HEK293T (cell line): ENCODE measurements at regions not wholly inside any gene's neighbourhood (a gene's known extent, or its start where the extent isn't known, plus 50 kb on each side); places are given as distances from the start of the nearest gene placed in this dataset.
"Not testable (repeated sequence)": the region's sequence is repeated elsewhere in the genome, so short reads cannot be mapped to it uniquely, and the experiment has no call there.

Experiments used
- CTCF ChIA-PET: fragments of 350-600 bp; formaldehyde crosslinking; extraction: SDS; loops from one replicate; lab custom pipeline; 2021; ENCODE audit warnings: antibody characterized with exemption, inconsistent platforms; lab: Yijun Ruan, JAX
- POLR2A ChIA-PET: fragments of 350-600 bp; formaldehyde crosslinking; extraction: SDS; loops from one replicate; lab custom pipeline; 2020; ENCODE audit warnings: antibody characterized with exemption, inconsistent platforms; lab: Yijun Ruan, JAX
- DNase-seq: peaks from one replicate; pipeline ENCODE4 v3.0.0; 2012; ENCODE audit warnings: mixed read lengths; ENCODE audit errors: extremely low spot score
- ARNT ChIP-seq: fragments of 450-650 bp; IDR thresholded peaks from 2 replicates; pipeline ENCODE4 v1.6.1; 2017; ENCODE audit warnings: mild to moderate bottlenecking
- BHLHE40 ChIP-seq: fragments of 450-650 bp; IDR thresholded peaks from 2 replicates; pipeline ENCODE4 v1.6.1; 2016; ENCODE audit warnings: mild to moderate bottlenecking, moderate library complexity, borderline replicate concordance
- CTBP1 ChIP-seq: fragments of 450-650 bp; IDR thresholded peaks from 2 replicates; pipeline ENCODE4 v1.6.1; 2016; ENCODE audit warnings: borderline replicate concordance
- ELF4 ChIP-seq: fragments of 450-650 bp; IDR thresholded peaks from 2 replicates; pipeline ENCODE4 v1.6.1; 2017; ENCODE audit warnings: antibody characterized with exemption
- FOXA1 ChIP-seq: fragments of 450-650 bp; IDR thresholded peaks from 2 replicates; pipeline ENCODE4 v1.6.1; 2016; ENCODE audit warnings: mild to moderate bottlenecking
- FOXK2 ChIP-seq: fragments of 450-650 bp; IDR thresholded peaks from 2 replicates; pipeline ENCODE4 v1.6.1; 2016; ENCODE audit warnings: mild to moderate bottlenecking
- FOXM1 ChIP-seq: fragments of 450-650 bp; IDR thresholded peaks from 2 replicates; pipeline ENCODE4 v1.6.1; 2017; ENCODE audit warnings: mild to moderate bottlenecking, borderline replicate concordance
- HDGF ChIP-seq: fragments of 450-650 bp; IDR thresholded peaks from 2 replicates; pipeline ENCODE4 v1.6.1; 2017; ENCODE audit warnings: antibody characterized with exemption, borderline replicate concordance
- L3MBTL2 ChIP-seq: fragments of 450-650 bp; conservative IDR thresholded peaks from 2 replicates; pipeline ENCODE4 v1.6.1; 2016; ENCODE audit warnings: mild to moderate bottlenecking
- LEF1 ChIP-seq: fragments of 450-650 bp; IDR thresholded peaks from 2 replicates; pipeline ENCODE4 v1.6.1; 2017; ENCODE audit warnings: mild to moderate bottlenecking, borderline replicate concordance
- NFRKB ChIP-seq: fragments of 450-650 bp; IDR thresholded peaks from 2 replicates; pipeline ENCODE4 v1.6.1; 2016; ENCODE audit warnings: mild to moderate bottlenecking, moderate library complexity
- PKNOX1 ChIP-seq: fragments of 450-650 bp; IDR thresholded peaks from 2 replicates; pipeline ENCODE4 v1.6.1; 2016
- SP1 ChIP-seq: fragments of 450-650 bp; IDR thresholded peaks from 2 replicates; pipeline ENCODE4 v1.6.1; 2017
- SUZ12 ChIP-seq: fragments of 450-650 bp; IDR thresholded peaks from 2 replicates; pipeline ENCODE4 v1.6.1; 2016; ENCODE audit warnings: mild to moderate bottlenecking
- TARDBP ChIP-seq: fragments of 450-650 bp; IDR thresholded peaks from 2 replicates; pipeline ENCODE4 v1.6.1; 2016
- ZNF384 ChIP-seq: fragments of 450-650 bp; IDR thresholded peaks from 2 replicates; pipeline ENCODE4 v1.6.1; 2016

- CTCF ChIA-PET, result no interaction called here
- no peak for DNase-seq
- TF ChIP-seq L3MBTL2 (no peak), FOXM1 (no peak), FOXA1 (no peak), LEF1 (no peak), NFRKB (no peak)
- POLR2A ChIA-PET, result no interaction called here
Measured at GRCh38 chr12:100083308-100083707, 59.4 kb downstream of the BLTP3B start.

- DNase-seq, CTCF ChIA-PET: not testable (repeated sequence)
Measured at GRCh38 chr12:100078777-100079176, 63.9 kb downstream of the BLTP3B start.

GRCh38 chr12:100077367-100077766 lies 65.3 kb downstream of the BLTP3B start:
- TF ChIP-seq CTBP1 (no peak), FOXA1 (no peak), FOXK2 (no peak), ELF4 (no peak), ARNT (no peak), TARDBP (no peak), PKNOX1 (no peak), NFRKB (no peak), SP1 (no peak), HDGF (no peak), SUZ12 (no peak), ZNF384 (no peak), LEF1 (no peak), FOXM1 (no peak), L3MBTL2 (no peak), BHLHE40 (no peak)
- CTCF ChIA-PET, result no interaction called here
- no peak for DNase-seq
- POLR2A ChIA-PET, result no interaction called here

More at GRCh38 chr12:100078777-100079176, 63.9 kb downstream of the BLTP3B start:
- POLR2A ChIA-PET, result not testable (repeated sequence)

GRCh38 chr12:100075598-100075997 lies 67.1 kb downstream of the BLTP3B start:
- POLR2A ChIA-PET, result no interaction called here
- no peak for DNase-seq
- CTCF ChIA-PET, result interaction anchor here (0.6 kb wide), 1 partner anchor 10 kb away, joined by 3 read pairs; no protein-coding TSS in a partner anchor
- TF ChIP-seq FOXM1, result no peak
- TF ChIP-seq CTBP1, result no peak

- no peak for DNase-seq
- CTCF ChIA-PET, result no interaction called here
- TF ChIP-seq BHLHE40 (no peak), PKNOX1 (no peak), LEF1 (no peak), HDGF (no peak), FOXK2 (no peak), SUZ12 (no peak), ARNT (no peak), FOXA1 (no peak), CTBP1 (no peak), ELF4 (no peak), ZNF384 (no peak), L3MBTL2 (no peak), TARDBP (no peak), SP1 (no peak), FOXM1 (no peak)
- POLR2A ChIA-PET, result no interaction called here
Measured at GRCh38 chr12:100069795-100070194, 72.9 kb downstream of the BLTP3B start.

- ChIA-PET POLR2A (no interaction called here), CTCF (no interaction called here)
- TF ChIP-seq PKNOX1 (no peak), FOXM1 (no peak), ARNT (no peak), FOXK2 (no peak)
- no peak for DNase-seq
Measured at GRCh38 chr12:100068305-100068704, 74.4 kb downstream of the BLTP3B start.

GRCh38 chr12:100061814-100062213 lies 77.1 kb upstream of the ANKS1B start:
- no peak for DNase-seq
- TF ChIP-seq LEF1 (no peak), FOXM1 (no peak), PKNOX1 (no peak), ELF4 (no peak), FOXK2 (no peak)
- CTCF ChIA-PET, result interaction anchor here (0.6 to 0.7 kb wide), 2 partner anchors 125 to 497 kb away, joined by 3 to 4 read pairs; no protein-coding TSS in a partner anchor
- POLR2A ChIA-PET, result no interaction called here
